Colonic mucosa (tissue), 4 donors: ENCODE measurements at regions not wholly inside any gene's neighbourhood (a gene's known extent, or its start where the extent isn't known, plus 50 kb on each side); places are given as distances from the start of the nearest gene placed in this dataset.

Experiments used
- DNase-seq: peaks from one replicate; pipeline ENCODE4 v3.0.0-alpha.2; 2020
- H3K27ac ChIP-seq: fragments of 200-600 bp; one replicate; pipeline ENCODE4 v1.8.0; 2021
- H3K27me3 ChIP-seq: fragments of 200-600 bp; one replicate; pipeline ENCODE4 v1.8.0; 2021
- H3K36me3 ChIP-seq: fragments of 200-600 bp; one replicate; pipeline ENCODE4 v1.8.0; 2021
- H3K4me1 ChIP-seq: fragments of 200-600 bp; one replicate; pipeline ENCODE4 v1.8.0; 2021; ENCODE audit warnings: mild to moderate bottlenecking
- H3K4me3 ChIP-seq: fragments of 200-600 bp; one replicate; pipeline ENCODE4 v1.8.0; 2021
- H3K9ac ChIP-seq, 2 donors: one replicate each; pipeline ENCODE4 v1.7.0; 2013; ENCODE audit warnings: control low read depth in 2 of 2, low read depth in 2 of 2, low read length in 2 of 2
- H3K9me3 ChIP-seq: fragments of 200-600 bp; one replicate; pipeline ENCODE4 v1.8.0; 2021
- CTCF ChIP-seq: fragments of 200-600 bp; IDR thresholded peaks from one replicate; pipeline ENCODE4 v1.8.0; 2022; ENCODE audit warnings: antibody characterized with exemption, mild to moderate bottlenecking
- intact Hi-C: fragments of 100-400 bp; cut with DNase I; formaldehyde crosslinking; loops from one replicate; pipeline ENCODE4 v1.14.1; 2022
- donor health status: healthy.
- donor health status: DM: no; HTN: no; CAD: no.
- donor health status: DM: no; HTN: no; CAD: no.

- TF ChIP-seq CTCF = no peak
- Histone ChIP-seq H3K4me3 (no peak overlapping the region), H3K27ac (no peak overlapping the region), H3K27me3 (no peaks in the 10 kb centered on the region), H3K4me1 (no peaks in the 10 kb centered on the region), H3K9me3 (no peaks in the 10 kb centered on the region), H3K36me3 (no peaks in the 10 kb centered on the region), H3K9ac (no peak overlapping the region)
- DNase-seq = no peak
- intact Hi-C loops = no loop called here
These were observed 701.7 kb upstream of the TMEM132C start for GRCh38 chr12:127565241-127565640.

- no peaks in the 10 kb centered on the region for H3K27me3 ChIP-seq
- no peak overlapping the region for H3K9ac ChIP-seq
- no peak for TF ChIP-seq CTCF
- H3K4me3 ChIP-seq = no peak overlapping the region
- intact Hi-C loops = no loop called here
- H3K4me1 ChIP-seq = no peaks in the 10 kb centered on the region
- no peaks in the 10 kb centered on the region for H3K9me3 ChIP-seq
- H3K27ac ChIP-seq = no peak overlapping the region
- H3K36me3 ChIP-seq = no peaks in the 10 kb centered on the region
- DNase-seq = no peak
These were observed 699.4 kb upstream of the TMEM132C start for GRCh38 chr12:127567531-127567930.

GRCh38 chr12:127570387-127570786 is 696.6 kb upstream of the TMEM132C start:
- no peak overlapping the region for H3K4me3 ChIP-seq
- H3K27me3 ChIP-seq = no peaks in the 10 kb centered on the region
- no peak overlapping the region for H3K27ac ChIP-seq
- no peak overlapping the region for H3K9ac ChIP-seq
- H3K36me3 ChIP-seq = no peaks in the 10 kb centered on the region
- no peak for DNase-seq
- no peaks in the 10 kb centered on the region for H3K4me1 ChIP-seq
- no peaks in the 10 kb centered on the region for H3K9me3 ChIP-seq
- TF ChIP-seq CTCF = no peak
- intact Hi-C loops = no loop called here

GRCh38 chr12:127570793-127571360 is 696.1 kb upstream of the TMEM132C start:
- no peak for DNase-seq
- TF ChIP-seq CTCF = no peak
- Histone ChIP-seq H3K9me3 (no peaks in the 10 kb centered on the region), H3K27me3 (no peaks in the 10 kb centered on the region), H3K4me1 (no peaks in the 10 kb centered on the region), H3K36me3 (no peaks in the 10 kb centered on the region), H3K27ac (no peak overlapping the region), H3K4me3 (no peak overlapping the region), H3K9ac (no peak overlapping the region)
- intact Hi-C loops = no loop called here

- H3K4me3 ChIP-seq = no peak overlapping the region
- H3K27me3 ChIP-seq = no peaks in the 10 kb centered on the region
- H3K27ac ChIP-seq = no peak overlapping the region
- TF ChIP-seq CTCF = no peak
- H3K9me3 ChIP-seq = no peaks in the 10 kb centered on the region
- H3K4me1 ChIP-seq = no peaks in the 10 kb centered on the region
- no peaks in the 10 kb centered on the region for H3K36me3 ChIP-seq
- no peak for DNase-seq
- intact Hi-C loops = no loop called here
- H3K9ac ChIP-seq = no peak overlapping the region
These were observed 695.4 kb upstream of the TMEM132C start for GRCh38 chr12:127571578-127571977.
